ENCODE measurements at regions not wholly inside any gene's neighbourhood (a gene's known extent, or its start where the extent isn't known, plus 50 kb on each side); places are given as distances from the start of the nearest gene placed in this dataset.
A peak's percentile ranks its signal among the peaks of the same experiment; 100 is the strongest.

DNA sequence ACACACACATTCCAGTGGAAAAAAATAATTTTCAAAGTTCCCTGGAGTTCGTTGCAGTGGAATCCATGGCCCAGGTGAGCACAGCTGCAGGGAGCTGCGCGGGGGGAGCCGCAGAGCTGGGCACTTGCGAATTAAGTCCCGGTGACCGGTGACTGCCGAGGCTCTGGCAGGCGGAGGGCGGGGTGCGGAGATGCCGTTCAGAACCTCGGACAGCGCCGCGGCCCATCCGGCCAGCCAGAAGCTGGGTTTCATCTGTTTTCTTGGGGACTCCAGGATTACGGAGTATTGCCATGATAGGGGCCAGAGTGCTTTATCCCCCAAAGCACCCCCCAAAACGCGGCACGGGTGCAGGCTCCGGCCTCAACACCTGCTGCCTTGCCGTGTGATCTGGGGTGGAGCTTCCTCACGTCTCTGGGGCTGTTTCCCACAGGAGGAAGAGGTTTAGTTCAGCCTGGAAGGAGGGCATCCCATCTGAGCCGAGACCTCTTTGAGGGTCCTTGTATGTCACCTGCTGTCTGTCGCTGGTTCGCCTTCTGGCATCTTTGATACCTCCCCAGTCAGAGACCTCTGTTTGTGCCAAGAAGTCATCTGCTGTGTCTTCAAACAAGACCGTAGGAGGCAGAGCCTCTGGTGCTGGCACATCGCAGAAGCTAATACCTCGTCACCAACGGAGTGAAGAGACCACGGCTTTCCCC is 99.4 kb downstream of the YTHDF1 start:
- DNase-seq (ENCODE audit: low read depth in 2 of 2), result no peak

DNA sequence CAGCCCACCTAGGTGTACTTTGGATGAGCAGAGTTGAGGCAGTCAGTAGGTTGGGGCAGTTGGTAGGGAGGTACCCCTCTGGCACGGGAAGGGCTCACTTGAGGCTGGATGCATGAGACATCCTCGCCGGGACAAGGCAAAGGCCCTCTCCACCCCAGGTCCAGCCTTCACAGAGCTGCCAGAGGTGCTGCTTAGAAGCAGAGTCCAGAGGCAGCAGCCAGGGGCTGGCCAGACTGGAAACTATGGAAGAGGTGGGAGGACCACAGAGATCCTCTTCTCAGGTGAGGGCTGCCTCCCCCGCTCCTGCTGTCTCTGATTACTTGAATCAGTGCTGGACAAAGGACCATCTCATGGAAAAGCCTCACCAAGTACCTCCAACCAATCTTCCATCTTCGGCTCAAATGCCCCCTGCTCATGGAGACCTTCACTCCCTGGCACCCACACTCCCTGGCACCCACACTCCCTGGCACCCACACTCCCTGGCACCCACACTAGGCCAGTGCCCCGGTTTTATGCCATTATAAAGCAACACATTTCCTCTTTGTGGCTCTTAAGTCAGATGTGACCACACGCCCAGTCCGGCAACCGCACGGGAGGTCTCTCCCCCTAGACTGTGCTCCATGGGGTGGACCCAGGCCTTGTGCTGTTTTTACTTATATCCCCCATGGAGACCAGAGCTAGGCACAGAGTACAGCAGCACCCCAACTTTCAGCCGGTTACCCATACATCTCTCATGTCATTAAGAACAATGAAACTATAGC is 100.1 kb downstream of the YTHDF1 start:
- no peak for DNase-seq (ENCODE audit: low read depth in 2 of 2)

DNA sequence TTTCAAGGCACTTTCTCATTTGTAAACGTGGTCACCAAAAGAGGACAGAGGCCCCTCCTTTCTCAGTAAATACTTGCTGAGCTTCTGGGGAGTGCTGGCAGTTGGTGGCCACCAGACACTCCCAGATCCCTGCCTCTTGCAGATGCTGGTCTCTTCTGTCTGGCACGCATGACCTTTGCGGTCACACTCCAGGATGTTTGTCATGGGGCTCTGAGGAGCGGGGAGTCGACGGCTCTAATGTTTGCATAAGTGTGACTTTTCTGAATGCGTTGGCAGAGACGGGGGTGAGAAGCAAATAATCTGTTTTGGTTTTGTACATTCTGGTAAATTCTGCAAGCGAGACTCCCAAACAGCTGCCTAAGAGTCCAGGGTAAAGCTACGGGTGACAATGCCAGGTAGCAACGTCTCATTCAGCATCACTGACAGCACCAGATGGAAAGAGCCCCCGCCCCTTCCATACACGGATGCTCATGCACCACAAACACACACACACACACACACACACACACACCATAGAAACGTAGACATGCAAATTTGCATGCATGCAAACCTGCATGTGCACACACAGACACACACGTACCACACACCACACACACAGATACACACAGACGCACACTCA is 101.1 kb downstream of the YTHDF1 start:
- DNase-seq (ENCODE audit: low read depth in 2 of 2), result no peak

DNA sequence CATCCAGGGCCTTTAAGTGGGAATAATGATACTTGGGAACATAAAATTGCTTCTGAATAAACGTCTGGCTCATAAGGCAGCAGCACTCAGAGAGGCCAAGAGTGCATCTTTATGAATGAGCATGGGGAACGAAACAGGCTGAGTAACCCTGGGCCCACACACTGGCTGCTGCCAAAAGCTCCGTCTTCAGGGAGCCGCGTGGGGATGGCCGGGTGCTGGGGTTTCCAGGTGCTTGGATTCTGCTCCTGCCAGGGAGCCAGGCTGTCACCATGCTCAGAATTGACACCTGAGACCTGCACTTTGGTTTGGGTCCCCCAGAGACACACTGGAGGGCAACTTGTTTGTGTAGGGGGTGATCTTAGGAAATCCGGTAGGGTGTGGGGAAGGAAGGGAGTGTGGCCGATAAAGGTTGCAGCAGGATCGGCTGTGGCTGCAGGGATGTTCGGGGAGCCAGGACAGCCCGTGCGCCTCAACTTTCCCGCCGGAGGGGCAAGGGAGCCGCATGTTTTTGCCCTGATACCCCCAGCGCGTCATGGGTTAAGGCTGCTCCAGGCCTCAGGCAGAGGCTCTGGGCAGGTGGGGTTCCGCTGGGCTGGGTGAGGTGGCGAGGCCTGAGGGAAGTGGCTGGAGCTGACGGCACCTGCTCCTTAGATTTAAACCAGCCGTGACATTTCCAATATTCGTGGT is 101.8 kb downstream of the YTHDF1 start:
- no peak for DNase-seq (ENCODE audit: low read depth in 2 of 2)

DNA sequence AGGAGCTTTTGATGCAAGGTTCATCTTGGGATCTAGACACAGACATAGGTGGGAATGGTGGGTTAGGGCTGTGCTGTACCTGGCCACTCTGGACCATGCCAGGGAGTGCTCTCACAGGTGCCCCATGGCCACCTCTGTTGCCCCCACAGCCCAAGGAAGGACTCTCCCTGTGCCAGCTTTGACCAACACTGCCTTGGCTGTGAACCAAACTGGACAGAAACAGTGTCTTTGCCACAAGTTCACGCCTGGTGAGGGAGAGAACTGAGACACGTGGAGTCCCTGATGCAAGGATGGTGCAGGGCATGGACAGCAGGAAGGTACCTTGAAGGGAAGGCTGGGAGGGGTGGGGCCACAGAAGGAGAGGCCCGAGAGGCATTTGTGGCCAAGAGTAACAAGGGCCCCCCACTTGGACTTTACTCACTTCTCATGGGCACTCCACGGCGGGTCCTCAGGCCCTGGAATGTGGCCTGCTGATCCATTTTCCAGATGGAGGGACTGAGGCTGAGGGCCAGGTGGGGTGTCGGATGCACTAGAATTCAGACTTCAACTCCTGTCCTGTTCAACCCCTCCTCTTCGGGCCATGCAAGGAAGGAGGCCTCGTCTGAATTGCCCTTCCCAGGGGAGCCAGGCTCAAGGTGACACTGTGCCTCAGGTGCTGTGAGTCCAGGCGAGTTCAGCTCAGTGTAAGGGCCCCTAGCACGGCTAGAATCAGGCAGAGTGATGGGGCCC is 103.3 kb downstream of the YTHDF1 start:
- no peak for DNase-seq (ENCODE audit: low read depth in 2 of 2)

DNA sequence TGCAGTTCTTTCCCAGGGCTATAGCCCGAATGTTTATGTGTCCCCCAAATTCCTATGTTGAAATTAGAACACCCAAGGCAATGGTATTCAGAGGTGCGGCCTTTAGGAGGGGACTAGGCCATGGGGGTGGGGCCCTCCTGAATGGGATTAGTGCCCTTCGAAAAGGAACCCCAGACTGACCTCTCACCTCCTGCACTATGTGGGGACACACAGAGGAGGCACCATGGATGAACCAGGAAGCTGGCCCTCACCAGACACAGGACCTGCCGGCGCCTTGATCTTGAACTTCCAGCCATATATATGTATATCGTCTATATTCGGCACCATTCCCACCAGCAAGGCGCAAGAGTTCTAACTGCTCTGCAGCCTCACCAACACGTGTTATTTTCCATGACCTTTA is 101.5 kb upstream of the BHLHE23 start:
- DNase-seq (ENCODE audit: low read depth in 2 of 2), result no peak

DNA sequence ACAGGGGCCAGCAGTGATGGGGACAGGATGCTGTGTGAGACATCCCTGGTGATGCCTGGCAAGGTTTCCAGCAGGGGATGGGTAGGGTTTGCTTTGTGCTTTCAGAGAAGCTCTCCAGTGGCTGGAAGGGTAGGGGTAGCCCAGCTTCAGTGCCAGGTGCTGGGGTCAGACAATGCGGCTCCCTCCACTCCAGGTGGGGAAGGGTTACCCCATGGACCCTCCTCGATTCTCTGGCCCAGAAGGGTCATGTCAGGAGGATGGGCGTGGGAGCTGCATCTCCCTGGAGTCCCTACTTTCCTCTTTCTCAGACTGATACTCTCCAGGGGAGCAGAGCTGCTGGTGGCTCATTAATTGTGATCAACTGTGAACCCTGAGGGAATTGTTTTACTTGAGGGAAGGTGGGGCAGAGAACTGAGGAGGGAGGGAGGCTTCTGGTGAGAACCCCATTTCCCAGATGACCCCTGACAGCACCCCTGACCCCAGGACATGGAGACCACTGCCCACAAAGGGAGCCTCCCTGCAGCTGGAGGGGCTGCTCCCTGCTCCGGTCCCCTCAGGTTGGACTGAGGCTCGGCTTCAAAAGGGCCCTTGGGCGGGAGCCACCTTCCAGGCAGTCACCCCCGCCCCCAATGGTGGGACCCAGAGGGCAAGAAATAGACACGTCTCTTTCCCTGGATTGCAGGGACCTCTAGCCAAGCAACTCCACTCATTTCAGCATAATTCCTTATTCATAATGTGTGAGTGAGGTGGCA is 100.9 kb upstream of the BHLHE23 start:
- no peak for DNase-seq (ENCODE audit: low read depth in 2 of 2)

DNA sequence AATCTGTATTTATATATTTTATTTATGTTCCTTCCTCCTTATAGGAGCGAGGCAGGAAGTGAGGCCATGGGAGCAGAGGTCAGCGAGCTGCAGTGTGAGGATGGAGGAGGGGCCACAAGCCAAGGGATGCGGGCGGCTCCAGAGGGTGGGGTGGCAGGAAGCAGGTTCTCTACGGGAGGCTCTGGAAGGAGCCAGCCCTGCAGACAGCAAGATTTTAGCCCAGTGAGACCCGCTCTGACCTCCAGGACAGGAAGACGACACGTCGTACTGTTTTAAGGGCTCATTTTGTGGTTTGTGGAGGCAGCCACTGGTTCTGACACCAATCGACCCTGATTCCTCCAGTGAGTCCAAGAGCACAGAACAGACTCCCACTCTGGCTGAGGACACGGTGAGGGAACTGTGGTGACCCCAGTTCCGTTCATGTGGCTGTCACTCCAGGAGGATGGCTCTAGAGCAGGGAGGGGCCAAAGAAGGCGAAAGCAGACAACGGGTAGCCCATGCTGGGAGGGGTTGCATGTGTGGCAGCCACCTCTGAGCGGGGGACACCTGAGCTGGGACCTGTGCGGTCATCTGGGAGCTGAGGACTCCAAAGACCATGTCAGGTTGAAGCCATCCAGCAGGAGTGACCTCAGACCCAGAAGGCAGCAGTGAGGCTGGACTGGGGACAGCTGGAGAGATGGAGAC is 100.1 kb upstream of the BHLHE23 start:
- DNase-seq (ENCODE audit: low read depth in 2 of 2), result no peak

DNA sequence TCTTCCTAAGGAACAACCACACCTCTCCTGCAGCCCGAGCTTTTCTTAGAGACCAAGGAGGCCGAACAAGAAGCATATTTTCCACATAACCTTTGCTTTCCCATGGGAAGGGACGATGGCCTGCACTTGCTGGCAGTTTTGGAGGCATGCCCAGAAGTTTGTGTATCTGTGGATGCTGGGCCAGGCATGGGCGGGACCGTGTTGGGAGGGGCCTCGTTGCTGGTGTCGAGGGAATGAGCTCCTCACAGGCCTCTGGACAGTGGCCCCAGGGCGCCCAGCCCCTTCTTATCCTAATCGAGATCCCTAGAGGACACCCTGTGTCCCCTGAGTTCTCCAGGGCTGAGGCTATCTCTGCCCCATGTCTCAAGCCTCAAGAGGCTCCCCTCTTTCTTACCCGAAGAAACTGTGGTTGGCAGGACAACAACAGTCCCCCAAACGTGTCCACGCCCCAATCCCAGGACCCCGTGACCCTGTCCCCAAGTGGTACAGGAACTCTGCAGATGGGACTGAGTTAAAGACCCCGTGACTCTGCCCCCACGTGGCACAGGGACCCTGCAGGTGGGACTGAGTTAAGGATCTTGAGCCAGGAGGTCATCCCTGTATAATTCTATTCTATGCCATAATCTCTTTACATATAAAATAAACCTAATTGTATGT is 99.5 kb upstream of the BHLHE23 start:
- DNase-seq (ENCODE audit: low read depth in 2 of 2), result no peak

DNA sequence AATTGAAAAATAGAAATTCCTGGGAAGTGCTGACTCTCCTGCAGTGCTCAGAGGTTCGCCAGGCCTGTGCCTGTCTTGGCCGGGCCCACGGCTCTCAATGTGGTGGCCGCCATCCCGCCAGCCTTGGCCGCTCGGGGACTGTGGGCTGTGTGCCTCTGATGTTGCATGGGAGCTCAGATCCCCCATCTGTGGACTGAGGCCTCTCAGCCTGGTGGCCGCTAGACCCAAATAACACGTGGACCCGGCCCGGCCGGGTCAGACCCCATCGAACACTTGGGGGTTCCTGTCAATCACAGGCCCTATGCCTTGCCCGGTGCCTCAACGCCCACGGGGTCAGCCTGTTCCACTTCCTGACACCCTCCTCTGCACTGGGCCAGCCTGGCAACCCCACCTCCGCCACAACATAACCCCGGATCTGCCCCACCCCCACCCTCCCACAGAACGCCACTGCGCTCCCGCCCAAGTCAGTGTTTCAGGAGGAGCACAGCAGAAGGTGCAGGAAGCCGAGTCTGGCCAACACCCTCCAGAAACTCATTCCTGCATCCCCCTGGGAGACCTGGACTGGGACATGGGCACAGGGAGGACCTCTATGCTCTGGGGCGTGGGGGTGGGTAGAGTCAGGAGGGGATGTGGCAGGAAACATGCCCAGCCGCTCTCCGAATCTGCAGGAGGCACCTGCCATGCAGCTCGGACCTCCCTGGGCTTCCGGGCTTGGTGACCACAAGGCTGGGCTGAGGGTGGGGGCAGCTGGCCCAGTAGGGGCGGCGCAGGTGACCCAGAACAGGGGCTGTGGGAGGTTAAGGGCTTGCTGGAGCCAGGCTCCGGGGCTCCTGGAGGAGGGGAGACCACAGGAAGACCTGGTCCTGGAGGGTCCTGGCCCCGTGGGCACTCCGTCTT is 98.7 kb upstream of the BHLHE23 start:
- no peak for DNase-seq (ENCODE audit: low read depth in 2 of 2)

DNA sequence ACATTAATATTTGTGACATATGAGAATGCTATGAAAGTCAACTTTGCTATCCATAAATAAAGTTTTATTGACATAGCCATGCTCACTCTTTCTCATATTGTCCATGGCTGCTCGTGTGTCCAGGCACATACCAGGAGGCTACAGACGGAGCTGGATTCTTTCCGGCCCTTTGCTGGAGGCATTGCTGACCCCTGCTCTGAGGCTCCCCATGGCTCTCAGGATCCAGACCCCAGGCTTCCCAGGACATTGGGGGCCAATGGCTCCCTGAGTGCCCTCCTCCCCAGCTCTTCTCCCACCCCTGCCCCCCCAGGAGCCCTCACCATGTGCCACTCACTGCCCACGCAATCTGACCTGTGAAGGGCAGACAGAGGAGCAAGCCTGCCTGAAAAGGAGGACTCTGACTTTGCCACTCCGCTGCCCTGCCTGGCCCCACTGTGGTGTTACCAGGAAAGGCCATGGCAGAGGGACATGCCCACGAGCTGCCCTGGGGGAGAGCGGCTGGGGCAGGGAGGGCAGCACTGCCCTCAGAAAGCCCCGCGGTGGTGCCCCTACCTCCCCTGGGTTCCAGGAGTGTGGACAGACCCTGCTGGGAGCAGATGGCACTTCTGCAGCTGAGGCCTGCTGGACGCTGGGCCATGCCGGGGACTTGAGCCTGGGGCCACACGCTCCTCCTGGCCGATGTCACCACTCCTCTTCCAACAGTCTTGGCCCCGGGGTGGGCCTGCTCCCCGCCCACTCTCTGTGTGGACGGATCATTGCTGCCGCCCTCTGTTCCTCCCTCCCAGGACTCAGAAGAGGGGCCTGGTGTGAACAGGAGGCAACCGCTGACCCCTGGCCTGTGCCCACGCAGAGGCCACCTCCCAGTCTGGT is 97.8 kb upstream of the BHLHE23 start:
- no peak for DNase-seq (ENCODE audit: low read depth in 2 of 2)

DNA sequence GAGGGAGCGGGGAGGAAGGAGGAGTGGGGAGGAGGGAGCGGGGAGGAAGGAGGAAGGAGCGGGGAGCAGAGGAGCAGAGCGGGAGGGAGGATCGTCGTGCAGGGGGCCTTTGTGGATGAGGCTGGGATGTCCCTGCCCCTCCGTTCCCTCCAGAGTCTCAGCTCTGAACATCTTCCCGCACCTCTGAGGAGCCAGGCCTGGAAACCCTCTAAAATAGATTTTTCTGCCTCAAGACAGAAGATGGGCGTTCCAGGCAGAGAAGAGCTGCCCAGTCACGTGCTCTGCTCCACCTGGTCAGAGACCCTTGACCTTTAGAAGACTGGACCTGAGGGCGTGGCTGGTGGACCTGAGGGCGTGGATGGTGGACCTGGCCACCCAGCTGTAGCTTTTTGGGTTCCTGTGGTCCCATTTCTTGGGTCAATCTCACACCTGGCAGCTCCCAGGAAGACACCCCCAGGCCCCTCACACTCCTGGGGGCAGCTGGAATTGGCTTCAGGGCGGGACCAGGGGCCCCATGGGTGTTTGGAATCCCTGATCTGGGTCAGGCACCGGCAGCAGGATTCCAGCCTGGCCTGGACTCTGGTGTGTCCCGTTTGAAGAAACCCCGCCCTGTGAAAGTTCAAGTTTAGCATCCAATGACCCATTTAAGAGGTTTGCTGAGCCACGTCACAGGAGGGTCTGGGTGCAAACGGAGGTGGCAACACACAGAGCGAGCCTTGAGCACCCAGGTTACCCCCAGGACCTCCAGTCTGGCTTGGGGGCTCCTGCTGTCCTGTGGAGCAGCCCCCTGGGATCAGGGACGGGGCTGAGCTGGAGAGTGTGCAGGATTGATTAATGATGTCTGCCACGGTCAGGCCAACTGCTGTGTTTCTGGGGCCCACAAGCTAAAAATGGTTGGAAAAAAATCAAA is 96.9 kb upstream of the BHLHE23 start:
- DNase-seq (ENCODE audit: low read depth in 2 of 2), result no peak

DNA sequence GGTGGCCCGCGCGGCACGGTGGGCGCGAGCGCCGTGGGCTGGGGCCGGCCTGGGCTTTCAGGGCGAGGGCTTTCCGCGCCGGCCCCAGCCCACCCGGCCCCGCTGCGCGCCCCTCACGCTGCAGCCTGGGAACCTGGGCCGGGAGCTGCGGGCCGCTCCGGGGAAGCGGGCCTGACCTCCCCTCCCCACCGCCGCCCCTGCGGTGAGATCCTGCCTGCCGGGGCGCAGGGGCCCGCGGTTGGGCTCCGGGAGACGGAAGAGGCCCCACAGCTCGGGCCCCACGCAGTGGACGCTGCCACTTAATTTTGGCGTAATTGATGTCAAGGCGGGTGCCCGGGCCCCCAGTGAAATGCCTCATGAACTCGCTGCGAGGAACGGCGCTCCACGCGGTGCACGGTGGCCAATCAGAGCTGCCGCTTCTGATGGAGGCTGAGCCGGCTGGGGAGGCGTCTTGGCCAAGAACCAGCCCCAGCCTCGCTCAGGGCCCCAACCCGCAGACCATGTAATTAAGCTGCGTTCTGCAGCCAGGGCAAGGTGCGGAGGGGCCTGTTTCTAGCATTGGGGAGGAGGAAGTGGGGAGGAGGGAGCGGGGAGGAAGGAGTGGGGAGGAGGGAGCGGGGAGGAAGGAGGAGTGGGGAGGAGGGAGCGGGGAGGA is 96.1 kb upstream of the BHLHE23 start:
- peak; percentile 57 to 73 for DNase-seq (ENCODE audit: low read depth in 2 of 2)

DNA sequence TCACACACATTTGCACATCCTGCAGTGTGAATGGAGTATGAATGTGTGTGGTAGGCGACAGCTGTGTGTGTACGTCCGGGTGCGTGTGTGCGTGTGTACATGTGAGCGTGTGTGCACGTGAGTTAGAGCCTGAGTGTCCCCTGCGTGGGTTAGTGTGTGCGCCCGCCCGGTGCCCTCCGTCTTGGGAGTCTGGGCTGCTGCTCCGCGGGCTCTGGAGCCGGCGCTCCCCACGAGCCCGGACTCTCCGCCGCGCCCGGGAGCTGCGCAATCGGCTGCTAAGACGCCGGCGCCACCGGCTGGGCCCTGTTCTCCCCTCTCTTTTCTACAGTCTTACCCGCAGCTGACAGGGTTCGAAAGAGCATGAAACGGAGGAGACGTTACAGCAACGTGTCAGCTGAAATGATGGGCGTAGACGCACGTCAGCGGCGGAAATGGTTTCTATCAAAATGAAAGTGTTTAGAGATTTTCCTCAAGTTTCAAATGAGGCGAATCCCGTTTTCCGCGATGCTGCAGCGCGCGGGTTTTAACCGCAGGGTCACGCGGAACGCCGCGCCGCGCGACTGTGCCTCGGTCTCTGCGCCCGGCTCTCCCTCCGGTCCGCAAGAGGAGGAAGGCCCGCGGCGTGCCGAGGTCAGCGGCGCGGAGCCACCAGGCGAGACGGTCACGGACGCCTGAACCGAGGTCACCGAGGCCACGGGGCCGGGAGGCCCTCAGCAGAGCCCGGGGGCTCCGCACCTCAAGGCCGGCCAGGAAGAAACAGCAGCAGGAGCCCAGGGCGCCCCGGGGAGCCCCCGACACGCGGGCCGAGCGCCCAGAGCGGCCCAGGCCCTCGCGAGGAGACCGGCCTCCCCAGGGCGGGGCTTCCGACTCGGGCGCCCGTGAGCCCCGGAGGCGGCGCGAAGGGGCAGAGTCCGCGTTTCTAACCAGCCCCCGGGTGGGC is 95.3 kb upstream of the BHLHE23 start:
- peak; percentile 48 to 70 for DNase-seq (ENCODE audit: low read depth in 2 of 2)

All from stimulated activated CD8-positive, alpha-beta memory T cell treated with anti-CD3 and anti-CD28 coated beads, Interleukin-7, amount 100 ng/mL, for 4 hours (primary cell).